Cardiac septum (tissue), 1 donor: ENCODE measurements at regions not wholly inside any gene's neighbourhood (a gene's known extent, or its start where the extent isn't known, plus 50 kb on each side); places are given as distances from the start of the nearest gene placed in this dataset.

Experiments used
- DNase-seq: peaks from one replicate; pipeline ENCODE4 v3.0.0-alpha.2; 2020; ENCODE audit warnings: low spot score
- intact Hi-C: fragments of 100-400 bp; cut with DNase I; formaldehyde crosslinking; loops from one replicate; pipeline ENCODE4 v1.14.0; 2022
- donor health status: DM: no; HTN: no; CAD: no.

GRCh38 chr5:172570594-172571334 lies 70.3 kb upstream of the NEURL1B start:
- intact Hi-C loops = no loop called here
- no peak for DNase-seq

GRCh38 chr5:172569861-172570558 lies 71.1 kb upstream of the NEURL1B start:
- intact Hi-C loops = no loop called here

GRCh38 chr5:172568308-172568910 lies 72.7 kb upstream of the NEURL1B start:
- intact Hi-C loops = no loop called here
- no peak for DNase-seq

More at GRCh38 chr5:172569861-172570558, 71.1 kb upstream of the NEURL1B start:
- no peak for DNase-seq

- DNase-seq = no peak
- intact Hi-C loops = no loop called here
These were observed 73.2 kb upstream of the NEURL1B start for GRCh38 chr5:172567843-172568242.

GRCh38 chr5:172567294-172567693 lies 73.8 kb upstream of the NEURL1B start:
- no peak for DNase-seq
- intact Hi-C loops = no loop called here

- intact Hi-C loops = no loop called here
These were observed 75.0 kb upstream of the NEURL1B start for GRCh38 chr5:172565931-172566665.

GRCh38 chr5:172565455-172565854 lies 75.6 kb upstream of the NEURL1B start:
- DNase-seq = no peak
- intact Hi-C loops = no loop called here

More at GRCh38 chr5:172565931-172566665, 75.0 kb upstream of the NEURL1B start:
- DNase-seq = no peak

GRCh38 chr5:172564883-172565282 lies 76.2 kb upstream of the NEURL1B start:
- DNase-seq = no peak
- intact Hi-C loops = no loop called here

- intact Hi-C loops = no loop called here
- no peak for DNase-seq
These were observed 76.9 kb upstream of the NEURL1B start for GRCh38 chr5:172564188-172564587.

- intact Hi-C loops = no loop called here
- DNase-seq = no peak
These were observed 78.6 kb upstream of the NEURL1B start for GRCh38 chr5:172562443-172562842.

- intact Hi-C loops = no loop called here
- no peak for DNase-seq
These were observed 79.9 kb upstream of the NEURL1B start for GRCh38 chr5:172561151-172561550.

- intact Hi-C loops = loop anchor here (5.0 kb wide), 1 partner anchor 138 kb away; no protein-coding TSS in a partner anchor
These were observed 81.8 kb upstream of the NEURL1B start for GRCh38 chr5:172559004-172559932.

GRCh38 chr5:172558076-172558976 lies 82.7 kb upstream of the NEURL1B start:
- intact Hi-C loops = loop anchor here (5.0 kb wide), 1 partner anchor 139 kb away; no protein-coding TSS in a partner anchor
- no peak for DNase-seq

More at GRCh38 chr5:172559004-172559932, 81.8 kb upstream of the NEURL1B start:
- DNase-seq = no peak

- no peak for DNase-seq
- intact Hi-C loops = loop anchor here (5.0 kb wide), 1 partner anchor 140 kb away; no protein-coding TSS in a partner anchor
These were observed 84.0 kb upstream of the NEURL1B start for GRCh38 chr5:172556971-172557461.

GRCh38 chr5:172556262-172556661 lies 84.8 kb upstream of the NEURL1B start:
- intact Hi-C loops = loop anchor here (5.0 kb wide), 1 partner anchor 141 kb away; no protein-coding TSS in a partner anchor
- no peak for DNase-seq

GRCh38 chr5:172554562-172554961 lies 86.5 kb upstream of the NEURL1B start:
- intact Hi-C loops = no loop called here
- no peak for DNase-seq

GRCh38 chr5:172553903-172554302 lies 87.2 kb upstream of the NEURL1B start:
- DNase-seq = no peak
- intact Hi-C loops = no loop called here
